ENCODE measurements at regions not wholly inside any gene's neighbourhood (a gene's known extent, or its start where the extent isn't known, plus 50 kb on each side); places are given as distances from the start of the nearest gene placed in this dataset.
A peak's percentile ranks its signal among the peaks of the same experiment; 100 is the strongest.

DNA sequence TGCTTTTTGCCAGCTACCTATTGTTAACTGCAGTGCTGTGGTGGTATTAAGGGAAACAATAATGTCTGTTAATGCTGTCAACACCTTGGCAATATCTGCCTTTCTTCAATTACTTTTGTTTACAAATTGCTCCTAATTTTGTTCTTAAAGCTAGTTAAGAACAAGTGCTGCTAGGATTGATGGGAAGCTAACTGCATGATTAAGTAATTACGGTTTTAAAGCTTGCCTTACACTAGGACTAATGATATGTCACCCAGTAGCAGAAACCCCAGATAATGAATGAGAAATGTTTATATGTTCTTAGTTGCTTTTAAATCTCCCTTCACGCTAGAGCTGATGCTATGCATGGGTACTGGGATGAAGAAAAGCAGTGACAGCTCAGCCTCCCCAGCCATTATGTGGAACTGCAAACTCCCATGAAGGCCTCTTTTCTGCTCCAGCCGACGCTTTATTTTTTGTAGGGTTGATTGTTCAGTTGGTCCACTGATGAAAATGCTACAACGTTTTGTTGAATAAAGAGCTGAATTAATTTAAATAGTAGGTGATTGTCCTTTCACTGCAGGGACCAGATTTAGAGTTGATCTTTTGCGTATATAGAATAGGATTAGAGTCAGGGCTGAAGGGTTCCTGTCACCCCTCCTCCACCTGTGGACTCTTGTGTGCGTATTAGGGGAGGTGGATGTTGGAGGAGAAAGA lies 610.5 kb downstream of the TFAP2B start:
- DNase-seq, result peak in 1 of 2 donors; percentile 28
- H3K36me3 ChIP-seq, result no peaks in the 10 kb centered on the region
- H3K4me1 ChIP-seq, result no peaks in the 10 kb centered on the region
- no peaks in the 10 kb centered on the region for H3K27me3 ChIP-seq
- no peaks in the 10 kb centered on the region for H3K9me3 ChIP-seq
- TF ChIP-seq EP300 (IDR thresholded peaks at IDR 0.05) (no peak), POLR2AphosphoS5 (IDR thresholded peaks at IDR 0.05) (no peak), POLR2A (IDR thresholded peaks at IDR 0.05) (no peak)
- TF ChIP-seq, protein P1, sequence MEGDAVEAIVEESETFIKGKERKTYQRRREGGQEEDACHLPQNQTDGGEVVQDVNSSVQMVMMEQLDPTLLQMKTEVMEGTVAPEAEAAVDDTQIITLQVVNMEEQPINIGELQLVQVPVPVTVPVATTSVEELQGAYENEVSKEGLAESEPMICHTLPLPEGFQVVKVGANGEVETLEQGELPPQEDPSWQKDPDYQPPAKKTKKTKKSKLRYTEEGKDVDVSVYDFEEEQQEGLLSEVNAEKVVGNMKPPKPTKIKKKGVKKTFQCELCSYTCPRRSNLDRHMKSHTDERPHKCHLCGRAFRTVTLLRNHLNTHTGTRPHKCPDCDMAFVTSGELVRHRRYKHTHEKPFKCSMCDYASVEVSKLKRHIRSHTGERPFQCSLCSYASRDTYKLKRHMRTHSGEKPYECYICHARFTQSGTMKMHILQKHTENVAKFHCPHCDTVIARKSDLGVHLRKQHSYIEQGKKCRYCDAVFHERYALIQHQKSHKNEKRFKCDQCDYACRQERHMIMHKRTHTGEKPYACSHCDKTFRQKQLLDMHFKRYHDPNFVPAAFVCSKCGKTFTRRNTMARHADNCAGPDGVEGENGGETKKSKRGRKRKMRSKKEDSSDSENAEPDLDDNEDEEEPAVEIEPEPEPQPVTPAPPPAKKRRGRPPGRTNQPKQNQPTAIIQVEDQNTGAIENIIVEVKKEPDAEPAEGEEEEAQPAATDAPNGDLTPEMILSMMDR (IDR thresholded peaks at IDR 0.05), result no peak
- no peak overlapping the region for H3K4me3 ChIP-seq
- H3K27ac ChIP-seq, result no peak overlapping the region
- WGBS, 5 donors, result 64 to 70% (median 67%) methylated on average over 7 of the region's 7 CpGs
- intact Hi-C loops (cut with DNase I; ENCODE audit: low total_unique reads), result no loop called here

DNA sequence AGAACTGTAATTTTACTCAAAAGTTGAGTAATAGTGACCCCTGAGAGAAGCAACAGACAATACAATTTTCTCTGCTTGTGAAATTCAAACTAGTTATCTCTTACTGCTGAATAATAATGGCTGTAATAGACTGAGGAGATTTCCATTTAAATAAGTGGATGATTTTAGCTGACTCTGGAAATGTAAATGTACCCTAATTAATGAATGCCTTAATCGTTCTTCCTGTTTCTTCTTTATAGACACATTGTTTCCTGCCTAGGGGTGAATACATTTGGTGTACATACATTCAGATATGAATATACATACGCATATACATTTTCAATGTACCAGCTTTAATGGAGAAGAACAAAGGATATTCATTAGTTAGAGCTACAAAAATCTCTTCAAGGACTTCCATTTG lies 611.9 kb downstream of the TFAP2B start:
- H3K9me3 ChIP-seq, result no peaks in the 10 kb centered on the region
- intact Hi-C loops (cut with DNase I; ENCODE audit: low total_unique reads), result no loop called here
- no peak for DNase-seq
- H3K27me3 ChIP-seq, result no peaks in the 10 kb centered on the region
- no peak overlapping the region for H3K27ac ChIP-seq
- no peak overlapping the region for H3K4me3 ChIP-seq
- 78 to 87% (median 82%) methylated on average over 2 of the region's 2 CpGs for WGBS, 5 donors
- no peaks in the 10 kb centered on the region for H3K4me1 ChIP-seq
- TF ChIP-seq, protein P1 (IDR thresholded peaks at IDR 0.05), result no peak
- TF ChIP-seq EP300 (IDR thresholded peaks at IDR 0.05) (no peak), POLR2A (IDR thresholded peaks at IDR 0.05) (no peak), POLR2AphosphoS5 (IDR thresholded peaks at IDR 0.05) (no peak)
- H3K36me3 ChIP-seq, result no peaks in the 10 kb centered on the region

DNA sequence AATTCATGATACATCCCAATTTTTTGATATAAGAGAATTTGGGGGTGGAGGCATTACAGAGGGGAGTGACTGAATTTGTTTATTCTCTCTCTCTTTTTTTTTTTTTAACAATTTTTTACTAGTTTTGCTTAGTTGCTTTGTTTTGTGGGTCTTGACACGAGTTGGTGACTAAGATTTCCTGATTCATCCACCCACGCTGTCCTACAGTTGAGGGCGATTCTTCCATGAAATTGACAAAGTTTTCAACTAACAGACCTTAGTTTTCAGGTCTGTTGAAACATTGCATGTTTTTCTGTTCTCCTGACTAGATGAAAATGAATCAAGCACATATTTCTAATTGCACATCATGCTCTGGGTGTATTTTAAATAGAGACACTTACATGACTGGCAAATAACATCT lies 613.8 kb downstream of the TFAP2B start:
- TF ChIP-seq POLR2AphosphoS5 (IDR thresholded peaks at IDR 0.05) (no peak), EP300 (IDR thresholded peaks at IDR 0.05) (no peak), POLR2A (IDR thresholded peaks at IDR 0.05) (no peak)
- TF ChIP-seq, protein P1 (IDR thresholded peaks at IDR 0.05), result no peak
- H3K27ac ChIP-seq, result no peak overlapping the region
- 62 to 70% (median 66%) methylated on average over 3 of the region's 3 CpGs for WGBS, 5 donors
- intact Hi-C loops (cut with DNase I; ENCODE audit: low total_unique reads), result no loop called here
- H3K4me1 ChIP-seq, result no peaks in the 10 kb centered on the region
- H3K27me3 ChIP-seq, result no peaks in the 10 kb centered on the region
- DNase-seq, result no peak
- H3K9me3 ChIP-seq, result no peaks in the 10 kb centered on the region
- no peak overlapping the region for H3K4me3 ChIP-seq
- H3K36me3 ChIP-seq, result no peaks in the 10 kb centered on the region

DNA sequence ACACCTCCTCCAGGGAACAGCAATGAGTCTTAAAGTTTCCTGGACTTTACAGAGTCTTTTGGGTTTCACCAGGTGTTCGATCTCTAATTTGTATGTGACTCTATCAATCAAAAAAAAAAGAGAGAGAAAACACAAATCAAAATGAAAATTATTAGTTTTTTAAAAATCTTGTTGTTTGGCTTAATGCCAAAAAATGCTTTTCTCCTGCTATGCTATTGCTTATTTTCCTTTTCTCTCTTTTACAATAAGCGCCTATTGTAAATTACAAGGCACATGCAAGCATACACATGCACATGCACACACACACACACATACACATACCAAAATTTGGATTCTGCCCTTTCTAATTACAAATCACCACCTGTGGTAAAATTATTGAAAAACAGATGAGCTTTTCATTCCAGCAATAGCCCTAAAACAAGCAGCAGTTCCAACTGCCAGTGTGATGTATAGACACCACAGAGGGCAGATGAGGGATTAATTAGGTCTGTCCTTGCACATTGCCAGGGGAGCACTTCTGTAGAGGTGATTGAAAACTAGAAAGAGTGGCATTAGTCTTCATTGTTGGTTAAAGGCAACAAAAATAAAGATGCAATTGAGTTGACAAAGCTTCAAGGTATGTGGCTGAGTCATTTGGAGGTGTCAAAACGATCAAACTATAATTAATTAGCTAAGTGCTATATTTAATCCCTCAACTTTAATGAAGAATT lies 631.7 kb downstream of the TFAP2B start:
- H3K4me1 ChIP-seq, result no peaks in the 10 kb centered on the region
- WGBS, 5 donors, result 72 to 83% (median 77%) methylated on average over 3 of the region's 3 CpGs
- TF ChIP-seq, protein P1 (IDR thresholded peaks at IDR 0.05), result no peak
- TF ChIP-seq POLR2AphosphoS5 (IDR thresholded peaks at IDR 0.05), result no peak
- no peak for TF ChIP-seq POLR2A (IDR thresholded peaks at IDR 0.05)
- TF ChIP-seq EP300 (IDR thresholded peaks at IDR 0.05), result no peak
- no peak overlapping the region for H3K27ac ChIP-seq
- H3K36me3 ChIP-seq, result no peaks in the 10 kb centered on the region
- H3K9me3 ChIP-seq, result no peaks in the 10 kb centered on the region
- DNase-seq, result no peak
- H3K27me3 ChIP-seq, result no peaks in the 10 kb centered on the region
- no peak overlapping the region for H3K4me3 ChIP-seq
- intact Hi-C loops (cut with DNase I; ENCODE audit: low total_unique reads), result no loop called here

All from stomach (tissue), 8 donors.